Ishikawa (cell line): ENCODE measurements at regions not wholly inside any gene's neighbourhood (a gene's known extent, or its start where the extent isn't known, plus 50 kb on each side); places are given as distances from the start of the nearest gene placed in this dataset.

Experiments used
- CEBPB ChIP-seq: IDR thresholded peaks from 2 replicates; pipeline ENCODE4 v1.6.1; 2012
- CREB1 ChIP-seq: IDR thresholded peaks from 2 replicates; pipeline ENCODE4 v1.6.1; 2012; ENCODE audit warnings: low read depth
- EP300 ChIP-seq: IDR thresholded peaks from 2 replicates; pipeline ENCODE4 v1.6.1; 2012; ENCODE audit warnings: borderline replicate concordance
- NFIC ChIP-seq: IDR thresholded peaks from 2 replicates; pipeline ENCODE4 v1.6.1; 2012
- RAD21 ChIP-seq: IDR thresholded peaks from 2 replicates; pipeline ENCODE4 v1.6.1; 2012; ENCODE audit warnings: low read depth
- REST ChIP-seq: IDR thresholded peaks from 2 replicates; pipeline ENCODE4 v1.6.1; 2012; ENCODE audit warnings: low read depth, mild to moderate bottlenecking
- TEAD4 ChIP-seq: IDR thresholded peaks from 2 replicates; pipeline ENCODE4 v1.6.1; 2012
- ZBTB7A ChIP-seq: IDR thresholded peaks from 2 replicates; pipeline ENCODE4 v1.6.1; 2012; ENCODE audit warnings: low read depth

DNA sequence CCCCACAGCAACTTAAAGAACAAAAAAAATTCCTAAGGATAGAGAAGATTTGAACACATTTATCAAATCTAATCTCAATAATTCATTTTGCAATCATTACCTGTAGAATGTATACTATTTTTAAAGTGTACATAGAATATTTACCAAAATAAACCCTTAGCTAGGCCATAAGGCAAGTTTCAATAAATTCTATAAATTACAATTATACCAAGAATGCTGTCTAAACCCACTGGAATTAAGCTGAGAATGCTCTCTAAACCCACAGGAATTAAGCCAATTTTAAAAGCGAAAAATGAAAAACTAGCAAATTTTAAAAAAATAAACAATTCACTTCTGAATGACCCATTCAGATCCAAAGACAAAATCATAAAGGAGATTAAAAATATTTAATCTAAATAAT lies 540.4 kb upstream of the NBEA start:
- TF ChIP-seq REST (no peak), CEBPB (no peak), RAD21 (no peak), EP300 (no peak), CREB1 (no peak), ZBTB7A (no peak), TEAD4 (no peak), NFIC (no peak)
